ENCODE measurements at regions not wholly inside any gene's neighbourhood (a gene's known extent, or its start where the extent isn't known, plus 50 kb on each side); places are given as distances from the start of the nearest gene placed in this dataset.

- TF ChIP-seq ZNF274 (IDR thresholded peaks at IDR 0.05; ENCODE audit: low read depth, low read length): no peak
- no peak for DNase-seq (ENCODE audit: low read depth, low spot score)
- no peaks in the 10 kb centered on the region for H3K27me3 ChIP-seq (ENCODE audit: insufficient read depth, insufficient read length)
- H3K4me3 ChIP-seq (ENCODE audit: insufficient read length, low read depth): no peak overlapping the region
- peaks cover 74% of the 10 kb centered on the region for H3K36me3 ChIP-seq (ENCODE audit: insufficient read depth, insufficient read length, low read length)
- peaks cover 5% of the 10 kb centered on the region for H3K4me1 ChIP-seq (ENCODE audit: insufficient read depth, insufficient read length)
- H3K9ac ChIP-seq (ENCODE audit: insufficient read length, low read depth): no peak overlapping the region
- H3K9me3 ChIP-seq (ENCODE audit: insufficient read depth, low read length): no peaks in the 10 kb centered on the region
Measured at GRCh38 chr2:120978359-120979050, 242.8 kb downstream of the GLI2 start.

- H3K9ac ChIP-seq (ENCODE audit: insufficient read length, low read depth): no peak overlapping the region
- H3K36me3 ChIP-seq (ENCODE audit: insufficient read depth, insufficient read length, low read length): peaks cover 75% of the 10 kb centered on the region
- no peak overlapping the region for H3K4me3 ChIP-seq (ENCODE audit: insufficient read length, low read depth)
- DNase-seq (ENCODE audit: low read depth, low spot score): no peak
- TF ChIP-seq SUZ12 (IDR thresholded peaks at IDR 0.05; ENCODE audit: extremely low read depth, insufficient read depth, insufficient read length) (no peak), YY1 (IDR thresholded peaks at IDR 0.05; ENCODE audit: insufficient read depth, insufficient read length) (no peak), ZNF274 (IDR thresholded peaks at IDR 0.05; ENCODE audit: low read depth, low read length) (no peak)
- H3K27me3 ChIP-seq (ENCODE audit: insufficient read depth, insufficient read length): no peaks in the 10 kb centered on the region
- no peaks in the 10 kb centered on the region for H3K9me3 ChIP-seq (ENCODE audit: insufficient read depth, low read length)
- H3K4me1 ChIP-seq (ENCODE audit: insufficient read depth, insufficient read length): peaks cover 5% of the 10 kb centered on the region
Measured at GRCh38 chr2:120979398-120979797, 243.7 kb downstream of the GLI2 start.

GRCh38 chr2:120979921-120980320 lies 244.3 kb downstream of the GLI2 start:
- H3K9ac ChIP-seq (ENCODE audit: insufficient read length, low read depth): no peak overlapping the region
- no peak overlapping the region for H3K4me3 ChIP-seq (ENCODE audit: insufficient read length, low read depth)
- H3K4me1 ChIP-seq (ENCODE audit: insufficient read depth, insufficient read length): peaks cover 5% of the 10 kb centered on the region
- no peaks in the 10 kb centered on the region for H3K27me3 ChIP-seq (ENCODE audit: insufficient read depth, insufficient read length)
- TF ChIP-seq ZNF274 (IDR thresholded peaks at IDR 0.05; ENCODE audit: low read depth, low read length): no peak
- TF ChIP-seq YY1 (IDR thresholded peaks at IDR 0.05; ENCODE audit: insufficient read depth, insufficient read length): no peak
- no peak for TF ChIP-seq SUZ12 (IDR thresholded peaks at IDR 0.05; ENCODE audit: extremely low read depth, insufficient read depth, insufficient read length)
- H3K9me3 ChIP-seq (ENCODE audit: insufficient read depth, low read length): no peaks in the 10 kb centered on the region
- peaks cover 75% of the 10 kb centered on the region for H3K36me3 ChIP-seq (ENCODE audit: insufficient read depth, insufficient read length, low read length)
- DNase-seq (ENCODE audit: low read depth, low spot score): no peak

GRCh38 chr2:120981443-120981842 lies 245.8 kb downstream of the GLI2 start:
- Histone ChIP-seq H3K9me3 (ENCODE audit: insufficient read depth, low read length) (no peaks in the 10 kb centered on the region), H3K9ac (ENCODE audit: insufficient read length, low read depth) (no peak overlapping the region), H3K27me3 (ENCODE audit: insufficient read depth, insufficient read length) (no peaks in the 10 kb centered on the region), H3K4me1 (ENCODE audit: insufficient read depth, insufficient read length) (peaks cover 5% of the 10 kb centered on the region), H3K36me3 (ENCODE audit: insufficient read depth, insufficient read length, low read length) (peaks cover 78% of the 10 kb centered on the region), H3K4me3 (ENCODE audit: insufficient read length, low read depth) (no peak overlapping the region)
- DNase-seq (ENCODE audit: low read depth, low spot score): no peak
- TF ChIP-seq SUZ12 (IDR thresholded peaks at IDR 0.05; ENCODE audit: extremely low read depth, insufficient read depth, insufficient read length) (no peak), YY1 (IDR thresholded peaks at IDR 0.05; ENCODE audit: insufficient read depth, insufficient read length) (no peak), ZNF274 (IDR thresholded peaks at IDR 0.05; ENCODE audit: low read depth, low read length) (no peak)

- Histone ChIP-seq H3K9me3 (ENCODE audit: insufficient read depth, low read length) (no peaks in the 10 kb centered on the region), H3K27me3 (ENCODE audit: insufficient read depth, insufficient read length) (no peaks in the 10 kb centered on the region), H3K4me1 (ENCODE audit: insufficient read depth, insufficient read length) (peaks cover 5% of the 10 kb centered on the region), H3K36me3 (ENCODE audit: insufficient read depth, insufficient read length, low read length) (peaks cover 79% of the 10 kb centered on the region), H3K4me3 (ENCODE audit: insufficient read length, low read depth) (no peak overlapping the region), H3K9ac (ENCODE audit: insufficient read length, low read depth) (no peak overlapping the region)
- TF ChIP-seq YY1 (IDR thresholded peaks at IDR 0.05; ENCODE audit: insufficient read depth, insufficient read length) (no peak), SUZ12 (IDR thresholded peaks at IDR 0.05; ENCODE audit: extremely low read depth, insufficient read depth, insufficient read length) (no peak), ZNF274 (IDR thresholded peaks at IDR 0.05; ENCODE audit: low read depth, low read length) (no peak)
- peak; percentile 9 for DNase-seq (ENCODE audit: low read depth, low spot score)
Measured at GRCh38 chr2:120982598-120982997, 246.9 kb downstream of the GLI2 start.

- no peaks in the 10 kb centered on the region for H3K9me3 ChIP-seq (ENCODE audit: insufficient read depth, low read length)
- peaks cover 79% of the 10 kb centered on the region for H3K36me3 ChIP-seq (ENCODE audit: insufficient read depth, insufficient read length, low read length)
- H3K27me3 ChIP-seq (ENCODE audit: insufficient read depth, insufficient read length): no peaks in the 10 kb centered on the region
- H3K9ac ChIP-seq (ENCODE audit: insufficient read length, low read depth): no peak overlapping the region
- H3K4me1 ChIP-seq (ENCODE audit: insufficient read depth, insufficient read length): peaks cover 5% of the 10 kb centered on the region
- no peak for TF ChIP-seq ZNF274 (IDR thresholded peaks at IDR 0.05; ENCODE audit: low read depth, low read length)
- no peak for TF ChIP-seq YY1 (IDR thresholded peaks at IDR 0.05; ENCODE audit: insufficient read depth, insufficient read length)
- TF ChIP-seq SUZ12 (IDR thresholded peaks at IDR 0.05; ENCODE audit: extremely low read depth, insufficient read depth, insufficient read length): no peak
- H3K4me3 ChIP-seq (ENCODE audit: insufficient read length, low read depth): no peak overlapping the region
- DNase-seq (ENCODE audit: low read depth, low spot score): no peak
Measured at GRCh38 chr2:120983344-120983743, 247.7 kb downstream of the GLI2 start.

GRCh38 chr2:120984046-120984445 lies 248.4 kb downstream of the GLI2 start:
- H3K4me1 ChIP-seq (ENCODE audit: insufficient read depth, insufficient read length): peaks cover 5% of the 10 kb centered on the region
- H3K4me3 ChIP-seq (ENCODE audit: insufficient read length, low read depth): no peak overlapping the region
- no peak overlapping the region for H3K9ac ChIP-seq (ENCODE audit: insufficient read length, low read depth)
- TF ChIP-seq ZNF274 (IDR thresholded peaks at IDR 0.05; ENCODE audit: low read depth, low read length) (no peak), SUZ12 (IDR thresholded peaks at IDR 0.05; ENCODE audit: extremely low read depth, insufficient read depth, insufficient read length) (no peak), YY1 (IDR thresholded peaks at IDR 0.05; ENCODE audit: insufficient read depth, insufficient read length) (no peak)
- H3K27me3 ChIP-seq (ENCODE audit: insufficient read depth, insufficient read length): no peaks in the 10 kb centered on the region
- no peak for DNase-seq (ENCODE audit: low read depth, low spot score)
- peaks cover 79% of the 10 kb centered on the region for H3K36me3 ChIP-seq (ENCODE audit: insufficient read depth, insufficient read length, low read length)
- H3K9me3 ChIP-seq (ENCODE audit: insufficient read depth, low read length): no peaks in the 10 kb centered on the region
